NB4 (cell line): ENCODE measurements at regions not wholly inside any gene's neighbourhood (a gene's known extent, or its start where the extent isn't known, plus 50 kb on each side); places are given as distances from the start of the nearest gene placed in this dataset.

ENCODE experiments used
- DNase-seq: peaks from one replicate; pipeline ENCODE4 v3.0.0; 2010; ENCODE audit warnings: low read depth
- H3K4me3 ChIP-seq: one replicate; pipeline ENCODE4 v1.5.1; 2011; ENCODE audit warnings: mild to moderate bottlenecking, low read depth, low read length, moderate library complexity
- MYC ChIP-seq: IDR thresholded peaks from 2 replicates; pipeline ENCODE4 v1.6.1; 2011; ENCODE audit warnings: low read depth, low read length
- POLR2A ChIP-seq: IDR thresholded peaks from 2 replicates; pipeline ENCODE4 v1.6.1; 2011; ENCODE audit warnings: mild to moderate bottlenecking; ENCODE audit not compliant: insufficient read length; ENCODE audit errors: extremely low read depth
- TF ChIP-seq, protein P1 (sequence below): IDR thresholded peaks from 2 replicates; pipeline ENCODE4 v1.6.1; 2011; ENCODE audit warnings: low read depth, low read length
- TF ChIP-seq, protein P2 (sequence below): IDR thresholded peaks from one replicate; pipeline ENCODE4 v1.5.1; 2012; ENCODE audit warnings: low read depth, low read length

DNA sequence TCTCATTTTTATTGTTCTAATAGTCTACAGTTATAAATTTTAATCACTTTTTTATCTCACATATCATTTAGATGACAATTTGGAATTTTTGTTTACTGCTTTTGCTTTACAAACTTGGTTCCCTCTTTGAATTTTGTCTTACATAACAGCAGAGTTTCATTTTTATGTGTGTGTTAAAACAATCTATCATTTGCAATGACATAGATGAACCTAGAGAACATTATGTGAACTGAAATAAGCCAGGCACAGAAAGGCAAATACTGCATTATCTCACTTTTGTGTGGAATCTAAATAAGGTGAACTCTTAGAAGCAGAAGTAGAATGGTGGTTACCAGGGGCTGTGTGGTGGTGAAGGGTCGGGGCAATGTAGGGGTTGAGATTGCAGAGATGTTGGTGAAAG, 170.7 kb downstream of the GASK1B start:
- TF ChIP-seq MYC (no peak), POLR2A (no peak)
- TF ChIP-seq, protein P1, sequence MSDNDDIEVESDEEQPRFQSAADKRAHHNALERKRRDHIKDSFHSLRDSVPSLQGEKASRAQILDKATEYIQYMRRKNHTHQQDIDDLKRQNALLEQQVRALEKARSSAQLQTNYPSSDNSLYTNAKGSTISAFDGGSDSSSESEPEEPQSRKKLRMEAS = no peak
- TF ChIP-seq, protein P2, sequence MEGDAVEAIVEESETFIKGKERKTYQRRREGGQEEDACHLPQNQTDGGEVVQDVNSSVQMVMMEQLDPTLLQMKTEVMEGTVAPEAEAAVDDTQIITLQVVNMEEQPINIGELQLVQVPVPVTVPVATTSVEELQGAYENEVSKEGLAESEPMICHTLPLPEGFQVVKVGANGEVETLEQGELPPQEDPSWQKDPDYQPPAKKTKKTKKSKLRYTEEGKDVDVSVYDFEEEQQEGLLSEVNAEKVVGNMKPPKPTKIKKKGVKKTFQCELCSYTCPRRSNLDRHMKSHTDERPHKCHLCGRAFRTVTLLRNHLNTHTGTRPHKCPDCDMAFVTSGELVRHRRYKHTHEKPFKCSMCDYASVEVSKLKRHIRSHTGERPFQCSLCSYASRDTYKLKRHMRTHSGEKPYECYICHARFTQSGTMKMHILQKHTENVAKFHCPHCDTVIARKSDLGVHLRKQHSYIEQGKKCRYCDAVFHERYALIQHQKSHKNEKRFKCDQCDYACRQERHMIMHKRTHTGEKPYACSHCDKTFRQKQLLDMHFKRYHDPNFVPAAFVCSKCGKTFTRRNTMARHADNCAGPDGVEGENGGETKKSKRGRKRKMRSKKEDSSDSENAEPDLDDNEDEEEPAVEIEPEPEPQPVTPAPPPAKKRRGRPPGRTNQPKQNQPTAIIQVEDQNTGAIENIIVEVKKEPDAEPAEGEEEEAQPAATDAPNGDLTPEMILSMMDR = no peak

DNA sequence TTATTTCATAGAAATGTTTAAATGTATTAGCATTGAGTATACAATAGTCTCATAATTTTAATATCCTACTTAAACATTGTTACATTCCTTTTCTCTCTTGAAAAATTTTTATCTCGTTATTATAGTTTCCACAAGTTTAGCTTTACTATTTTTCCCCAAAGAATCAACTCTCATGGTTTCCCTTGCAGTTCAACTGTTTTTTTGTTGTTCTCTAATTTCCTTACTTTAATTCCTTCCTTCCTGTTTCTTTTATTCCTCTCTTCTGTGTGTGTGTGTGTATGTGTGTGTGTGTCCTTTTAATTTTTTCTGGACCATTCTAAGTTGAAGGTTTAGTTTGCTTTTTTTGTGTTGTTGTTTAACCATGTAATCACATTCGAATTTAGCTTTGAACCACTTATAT, 171.1 kb downstream of the GASK1B start:
- no peak for DNase-seq
- TF ChIP-seq POLR2A (no peak), MYC (no peak)
- TF ChIP-seq, protein P2 = no peak
- TF ChIP-seq, protein P1 = no peak
- H3K4me3 ChIP-seq = no peak overlapping the region

More for the DNA sequence above, 170.7 kb downstream of the GASK1B start:
- H3K4me3 ChIP-seq = no peak overlapping the region
- DNase-seq = no peak

DNA sequence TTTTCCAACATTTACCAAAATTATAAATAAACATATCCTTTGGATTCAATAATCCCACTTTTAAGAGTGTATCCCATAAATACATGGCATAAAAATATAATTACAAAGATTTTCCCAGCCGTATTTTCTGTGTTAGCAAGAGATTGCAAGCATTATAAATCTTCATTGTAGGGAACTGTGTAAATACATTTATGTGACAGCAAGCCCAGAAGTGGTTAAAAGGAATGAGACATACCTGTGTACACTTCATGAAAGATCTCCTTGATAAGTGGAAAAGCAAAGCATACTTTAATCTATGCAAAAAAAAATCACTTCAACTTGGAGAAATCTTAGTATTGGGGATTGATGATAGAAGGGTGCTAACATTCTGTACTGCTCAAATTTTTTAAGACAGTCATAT, 173.1 kb downstream of the GASK1B start:
- DNase-seq = no peak
- TF ChIP-seq POLR2A = no peak
- no peak for TF ChIP-seq MYC
- TF ChIP-seq, protein P1 = no peak
- TF ChIP-seq, protein P2 = no peak
- H3K4me3 ChIP-seq = no peak overlapping the region

DNA sequence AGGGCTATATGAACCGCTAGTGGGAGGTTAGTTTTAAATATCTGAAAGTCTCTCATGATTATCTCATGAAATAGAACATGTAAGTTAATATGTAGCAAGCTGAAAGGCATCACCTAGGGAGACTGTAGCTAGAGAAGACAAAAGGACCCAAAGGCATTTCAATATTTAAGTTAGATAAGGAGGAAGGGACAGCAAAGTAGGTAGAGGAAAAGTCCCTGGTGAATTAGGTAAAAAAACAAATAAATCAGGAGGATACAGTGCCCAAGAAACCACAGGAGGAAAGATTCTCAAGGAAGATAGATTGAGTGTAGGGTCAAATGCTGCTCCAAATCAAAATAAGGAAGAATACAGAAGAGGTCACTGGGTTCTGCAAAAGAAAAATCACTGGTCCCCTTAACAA, 175.5 kb downstream of the GASK1B start:
- no peak for TF ChIP-seq MYC
- TF ChIP-seq, protein P1 = no peak
- TF ChIP-seq, protein P2 = no peak
- TF ChIP-seq POLR2A = no peak
- no peak overlapping the region for H3K4me3 ChIP-seq
- DNase-seq = no peak

DNA sequence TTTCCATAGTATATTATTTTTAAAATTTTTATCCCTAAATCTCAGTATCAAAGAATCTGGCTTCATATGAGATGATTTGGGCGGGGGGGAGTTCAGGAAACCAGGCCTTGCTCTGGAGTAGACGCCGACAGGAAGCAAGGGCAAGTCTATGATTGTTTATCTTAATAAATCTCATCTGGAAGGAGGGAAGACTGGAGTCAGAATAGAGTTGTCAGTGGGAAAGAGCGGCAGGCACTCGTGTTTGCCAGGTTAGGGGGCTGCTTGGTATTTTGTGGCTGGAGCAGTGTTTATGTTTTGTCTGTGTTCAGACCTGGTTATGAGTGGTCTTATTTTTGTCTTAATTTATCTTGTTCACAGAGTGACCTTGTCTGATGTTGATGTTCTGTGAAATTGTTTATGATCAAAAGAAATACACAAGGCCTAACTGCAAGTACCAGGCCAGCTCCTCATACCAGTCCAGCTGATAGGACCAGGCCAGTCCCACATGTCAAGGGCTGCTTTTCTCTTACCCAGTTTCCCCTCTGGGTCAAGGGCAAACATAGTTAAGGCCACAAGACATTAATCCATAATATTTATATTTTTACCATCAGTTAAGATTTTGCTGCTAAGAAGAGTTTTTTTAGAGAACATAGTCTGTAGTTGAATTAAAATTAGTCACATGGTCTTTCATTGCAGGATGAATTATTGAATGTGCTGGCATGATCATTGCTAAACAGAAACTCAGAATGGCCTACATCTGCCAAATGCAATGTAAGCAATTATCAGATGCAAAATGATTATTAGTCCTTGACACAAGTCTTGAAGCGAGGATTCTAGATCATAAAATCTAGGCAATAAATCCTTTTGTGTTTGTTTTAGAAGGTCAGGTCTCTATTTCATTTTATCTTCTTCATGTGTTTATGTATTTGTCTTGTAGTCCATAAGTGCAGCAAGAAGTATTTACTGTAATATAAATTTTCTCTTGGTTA, 176.5 kb downstream of the GASK1B start:
- TF ChIP-seq POLR2A (no peak), MYC (no peak)
- TF ChIP-seq, protein P1 = no peak
- TF ChIP-seq, protein P2 = no peak
- no peak for DNase-seq

More for the DNA sequence above, 176.5 kb downstream of the GASK1B start:
- no peak overlapping the region for H3K4me3 ChIP-seq
